C4-2B (cell line): ENCODE measurements at regions not wholly inside any gene's neighbourhood (a gene's known extent, or its start where the extent isn't known, plus 50 kb on each side); places are given as distances from the start of the nearest gene placed in this dataset.

Source experiments
- H3K27ac ChIP-seq: fragments of 450-650 bp; 2 replicates; pipeline ENCODE4 v1.5.1; 2017
- ZFX ChIP-seq: fragments of 450-650 bp; IDR thresholded peaks from 2 replicates; pipeline ENCODE4 v1.6.1; 2017
- TF ChIP-seq, protein P1 (sequence below): fragments of 450-650 bp; conservative IDR thresholded peaks from 2 replicates; pipeline ENCODE4 v1.5.1; 2017; ENCODE audit warnings: mild to moderate bottlenecking

DNA sequence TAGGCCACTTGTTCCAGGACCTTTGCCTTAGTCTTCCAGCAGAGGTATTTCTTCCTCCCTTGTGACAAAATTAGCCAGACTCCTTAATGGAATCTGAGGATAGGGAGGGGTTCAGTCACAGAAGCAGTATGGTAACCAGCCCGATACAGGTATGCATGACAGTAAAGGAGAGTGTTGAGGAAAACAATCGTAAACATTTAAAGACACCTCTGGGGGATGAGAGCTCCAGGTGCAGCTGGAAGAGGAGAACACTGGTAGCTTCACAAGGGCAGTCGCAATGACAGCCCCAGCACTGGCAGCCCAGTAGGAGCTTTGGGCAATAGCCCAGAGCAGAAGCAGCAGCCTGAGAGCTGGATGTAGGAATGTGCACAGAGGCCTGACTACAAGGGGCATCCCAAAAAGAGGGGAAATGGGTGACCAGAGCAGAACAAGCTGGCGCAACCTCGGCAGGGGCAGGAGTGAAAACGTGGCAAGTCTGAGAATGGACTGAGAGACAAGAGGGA lies 344.9 kb upstream of the JAG1 start:
- no peak for TF ChIP-seq ZFX
- TF ChIP-seq, protein P1, sequence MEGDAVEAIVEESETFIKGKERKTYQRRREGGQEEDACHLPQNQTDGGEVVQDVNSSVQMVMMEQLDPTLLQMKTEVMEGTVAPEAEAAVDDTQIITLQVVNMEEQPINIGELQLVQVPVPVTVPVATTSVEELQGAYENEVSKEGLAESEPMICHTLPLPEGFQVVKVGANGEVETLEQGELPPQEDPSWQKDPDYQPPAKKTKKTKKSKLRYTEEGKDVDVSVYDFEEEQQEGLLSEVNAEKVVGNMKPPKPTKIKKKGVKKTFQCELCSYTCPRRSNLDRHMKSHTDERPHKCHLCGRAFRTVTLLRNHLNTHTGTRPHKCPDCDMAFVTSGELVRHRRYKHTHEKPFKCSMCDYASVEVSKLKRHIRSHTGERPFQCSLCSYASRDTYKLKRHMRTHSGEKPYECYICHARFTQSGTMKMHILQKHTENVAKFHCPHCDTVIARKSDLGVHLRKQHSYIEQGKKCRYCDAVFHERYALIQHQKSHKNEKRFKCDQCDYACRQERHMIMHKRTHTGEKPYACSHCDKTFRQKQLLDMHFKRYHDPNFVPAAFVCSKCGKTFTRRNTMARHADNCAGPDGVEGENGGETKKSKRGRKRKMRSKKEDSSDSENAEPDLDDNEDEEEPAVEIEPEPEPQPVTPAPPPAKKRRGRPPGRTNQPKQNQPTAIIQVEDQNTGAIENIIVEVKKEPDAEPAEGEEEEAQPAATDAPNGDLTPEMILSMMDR, result no peak
- H3K27ac ChIP-seq, result no peak overlapping the region

DNA sequence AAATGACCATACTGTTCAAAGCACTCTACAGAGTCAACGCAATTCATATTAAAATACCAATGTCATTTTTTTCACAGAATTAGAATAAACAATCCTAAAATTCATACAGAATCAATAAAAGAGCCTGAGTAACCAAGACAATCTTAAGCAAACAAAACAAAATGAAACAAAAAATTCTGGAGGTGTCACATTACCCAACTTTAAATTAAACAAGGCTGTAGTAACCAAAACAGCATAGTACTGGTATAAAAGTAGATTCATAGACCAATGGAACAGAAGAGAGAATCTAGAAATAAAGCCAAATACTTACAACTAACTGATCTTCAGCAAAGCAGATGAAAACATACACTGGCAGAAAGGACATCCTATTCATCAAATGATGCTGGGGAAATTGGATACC lies 346.9 kb upstream of the JAG1 start:
- no peak overlapping the region for H3K27ac ChIP-seq
- TF ChIP-seq, protein P1, result no peak
- no peak for TF ChIP-seq ZFX

DNA sequence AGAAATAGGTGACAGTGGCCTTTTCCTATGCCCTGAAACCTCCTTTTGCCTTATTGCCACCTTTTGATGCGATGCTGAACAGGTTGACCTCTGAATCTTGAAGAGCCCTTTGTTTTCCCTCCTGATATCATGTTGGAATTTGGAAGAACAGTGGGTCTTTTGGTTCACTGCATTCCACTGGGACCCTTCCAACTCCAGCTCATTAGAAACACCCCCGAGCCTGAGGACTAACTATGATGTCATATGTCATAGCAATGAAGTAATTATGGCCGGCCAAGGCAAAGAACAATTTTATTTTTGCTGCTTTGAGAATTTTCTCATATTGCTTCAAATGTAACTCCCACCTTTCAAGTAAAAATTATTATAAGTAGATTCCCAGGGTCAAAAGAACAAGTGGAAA lies 353.4 kb upstream of the JAG1 start:
- no peak overlapping the region for H3K27ac ChIP-seq
- TF ChIP-seq, protein P1, result no peak
- no peak for TF ChIP-seq ZFX

DNA sequence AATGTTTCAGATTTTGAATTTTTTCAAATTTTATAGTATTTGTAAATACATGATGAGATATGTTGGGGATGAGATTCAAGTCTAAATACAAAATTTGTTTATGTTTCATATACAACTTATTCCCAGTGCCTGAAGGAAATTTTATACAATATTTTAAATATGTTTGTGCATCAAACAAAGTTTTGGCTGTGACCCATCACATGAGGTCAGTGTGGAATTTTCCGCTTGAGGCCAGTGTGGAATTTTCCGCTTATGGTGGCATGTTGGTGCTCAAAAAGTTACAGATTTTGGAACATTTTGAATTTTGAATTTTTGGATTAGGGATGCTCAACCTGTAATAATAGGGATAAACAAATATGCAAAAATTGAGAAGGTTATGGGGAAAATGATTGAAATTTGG lies 356.6 kb upstream of the JAG1 start:
- TF ChIP-seq, protein P1, result no peak
- no peak for TF ChIP-seq ZFX
- no peak overlapping the region for H3K27ac ChIP-seq

DNA sequence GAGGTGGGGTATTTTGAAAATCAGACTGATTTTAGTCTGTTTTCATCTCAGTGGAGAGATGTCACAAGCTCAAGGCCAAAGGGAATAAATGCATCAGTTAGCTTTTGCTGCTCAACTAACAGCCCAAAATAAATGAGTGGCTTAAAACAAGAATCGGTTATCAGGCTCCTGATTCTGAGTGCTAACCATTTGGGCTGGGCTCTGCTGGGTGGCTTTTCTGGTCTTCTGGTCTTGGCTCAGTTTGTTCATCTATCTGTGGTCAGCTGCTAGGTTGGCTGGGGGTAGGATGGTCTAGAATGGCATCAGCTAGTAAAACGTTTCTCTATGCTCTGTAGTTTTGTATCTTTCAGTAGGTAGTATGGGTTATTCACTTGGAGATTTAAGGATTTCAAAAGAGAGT lies 357.5 kb upstream of the JAG1 start:
- no peak for TF ChIP-seq ZFX
- TF ChIP-seq, protein P1, result no peak
- H3K27ac ChIP-seq, result no peak overlapping the region

DNA sequence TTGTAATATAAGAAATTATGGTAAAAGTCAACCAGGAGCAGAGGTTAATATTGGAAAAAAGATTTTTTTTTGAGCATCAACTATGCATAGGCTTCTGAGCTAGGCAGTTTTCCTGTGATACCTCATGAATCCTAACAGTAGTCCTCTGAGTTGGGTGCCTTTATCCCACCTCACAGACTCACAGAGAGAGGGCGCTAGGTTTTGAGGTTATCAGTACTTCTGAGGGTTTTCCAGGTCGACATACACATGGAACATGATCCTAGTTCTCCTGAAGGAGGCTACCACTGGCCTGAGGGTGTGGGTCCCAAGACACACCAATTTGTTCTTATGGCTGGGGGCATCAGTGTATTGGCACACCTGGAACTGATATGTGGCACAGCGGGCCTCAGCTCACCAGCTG lies 358.8 kb upstream of the JAG1 start:
- H3K27ac ChIP-seq, result no peak overlapping the region
- TF ChIP-seq ZFX, result no peak
- TF ChIP-seq, protein P1, result no peak

DNA sequence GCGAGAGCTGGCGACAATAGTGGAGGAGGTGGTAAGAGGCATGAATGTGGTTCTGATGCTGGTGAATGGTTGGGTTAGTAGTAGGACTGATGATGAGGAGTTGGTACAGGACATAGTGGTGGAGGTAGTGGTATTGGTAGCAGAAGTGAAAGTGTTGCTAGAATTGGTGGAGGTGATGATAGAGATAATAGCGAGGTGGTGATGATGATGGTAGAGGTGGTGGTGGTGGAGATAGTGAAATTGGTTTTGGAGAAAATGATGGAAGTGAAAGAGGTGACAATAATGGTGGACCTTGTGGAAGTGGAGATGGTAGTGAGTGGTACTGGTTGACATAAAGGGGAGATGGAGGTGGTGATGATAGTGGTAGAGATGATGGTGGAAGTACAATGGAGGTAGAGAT lies 360.2 kb upstream of the JAG1 start:
- no peak overlapping the region for H3K27ac ChIP-seq
- TF ChIP-seq, protein P1, result no peak
- no peak for TF ChIP-seq ZFX
